DND-41 (cell line): ENCODE measurements at regions not wholly inside any gene's neighbourhood (a gene's known extent, or its start where the extent isn't known, plus 50 kb on each side); places are given as distances from the start of the nearest gene placed in this dataset.

Experiments
- EZH2 ChIP-seq: IDR thresholded peaks from 3 replicates; pipeline ENCODE4 v1.6.1; 2012; ENCODE audit warnings: borderline replicate concordance, low read depth, mild to moderate bottlenecking, moderate library complexity, low read length, inconsistent platforms; ENCODE audit not compliant: severe bottlenecking
- TF ChIP-seq, protein P1 (sequence below): IDR thresholded peaks from 2 replicates; pipeline ENCODE4 v1.5.1; 2012; ENCODE audit warnings: borderline replicate concordance, low read length, moderate library complexity, mild to moderate bottlenecking; ENCODE audit not compliant: poor library complexity, severe bottlenecking; ENCODE audit errors: extremely low read depth

GRCh38 chr6:115691433-115691832 lies 369.3 kb downstream of the FRK start:
- TF ChIP-seq, protein P1, sequence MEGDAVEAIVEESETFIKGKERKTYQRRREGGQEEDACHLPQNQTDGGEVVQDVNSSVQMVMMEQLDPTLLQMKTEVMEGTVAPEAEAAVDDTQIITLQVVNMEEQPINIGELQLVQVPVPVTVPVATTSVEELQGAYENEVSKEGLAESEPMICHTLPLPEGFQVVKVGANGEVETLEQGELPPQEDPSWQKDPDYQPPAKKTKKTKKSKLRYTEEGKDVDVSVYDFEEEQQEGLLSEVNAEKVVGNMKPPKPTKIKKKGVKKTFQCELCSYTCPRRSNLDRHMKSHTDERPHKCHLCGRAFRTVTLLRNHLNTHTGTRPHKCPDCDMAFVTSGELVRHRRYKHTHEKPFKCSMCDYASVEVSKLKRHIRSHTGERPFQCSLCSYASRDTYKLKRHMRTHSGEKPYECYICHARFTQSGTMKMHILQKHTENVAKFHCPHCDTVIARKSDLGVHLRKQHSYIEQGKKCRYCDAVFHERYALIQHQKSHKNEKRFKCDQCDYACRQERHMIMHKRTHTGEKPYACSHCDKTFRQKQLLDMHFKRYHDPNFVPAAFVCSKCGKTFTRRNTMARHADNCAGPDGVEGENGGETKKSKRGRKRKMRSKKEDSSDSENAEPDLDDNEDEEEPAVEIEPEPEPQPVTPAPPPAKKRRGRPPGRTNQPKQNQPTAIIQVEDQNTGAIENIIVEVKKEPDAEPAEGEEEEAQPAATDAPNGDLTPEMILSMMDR: no peak
- no peak for TF ChIP-seq EZH2
